ENCODE measurements at regions not wholly inside any gene's neighbourhood (a gene's known extent, or its start where the extent isn't known, plus 50 kb on each side); places are given as distances from the start of the nearest gene placed in this dataset.

DNA sequence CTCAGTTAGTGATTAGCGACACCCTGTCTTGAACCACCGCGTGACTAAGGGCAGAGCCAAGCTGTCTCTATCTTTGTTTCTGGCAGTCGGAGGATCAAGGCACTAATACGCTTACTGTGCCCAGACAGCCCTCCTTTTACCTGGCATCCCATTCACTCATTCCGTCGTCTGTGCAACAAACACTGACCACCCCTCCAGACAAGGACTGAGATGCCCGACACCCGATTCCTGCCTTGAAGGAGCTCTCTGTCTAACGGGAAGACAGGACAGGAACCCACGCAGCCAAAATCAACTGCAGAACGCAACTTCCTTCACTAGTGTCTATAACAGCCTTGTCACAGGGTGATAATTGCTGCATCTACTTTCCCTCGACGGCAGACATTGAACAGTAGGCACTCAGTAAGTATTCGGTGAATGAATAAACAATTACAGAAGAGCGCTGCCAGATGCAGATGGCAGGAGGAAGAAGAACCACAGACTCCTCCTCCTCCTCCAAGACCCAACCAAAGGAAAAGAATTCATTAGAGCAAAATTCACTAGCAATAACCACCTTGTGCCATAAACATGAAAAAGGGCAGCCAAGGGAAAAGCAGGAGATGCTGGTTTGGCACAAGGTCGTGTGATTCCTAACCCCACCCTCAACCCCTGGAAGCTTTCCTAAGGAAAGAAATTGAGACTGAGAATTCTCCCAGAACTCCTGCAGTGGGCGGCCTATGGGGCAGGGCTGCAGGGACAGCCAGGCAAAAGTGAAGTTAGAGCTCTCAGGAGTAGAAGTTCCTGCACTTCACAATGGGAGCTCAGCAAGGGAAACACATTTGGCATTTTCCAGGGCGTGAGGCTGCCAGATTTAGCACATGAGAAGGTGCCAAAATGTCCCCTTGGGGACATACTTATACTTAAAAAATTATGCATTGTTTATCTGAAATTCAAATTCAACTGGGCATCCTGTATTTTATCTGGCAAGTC is 186.6 kb upstream of the DIO3 start:
- TF ChIP-seq, protein P1, sequence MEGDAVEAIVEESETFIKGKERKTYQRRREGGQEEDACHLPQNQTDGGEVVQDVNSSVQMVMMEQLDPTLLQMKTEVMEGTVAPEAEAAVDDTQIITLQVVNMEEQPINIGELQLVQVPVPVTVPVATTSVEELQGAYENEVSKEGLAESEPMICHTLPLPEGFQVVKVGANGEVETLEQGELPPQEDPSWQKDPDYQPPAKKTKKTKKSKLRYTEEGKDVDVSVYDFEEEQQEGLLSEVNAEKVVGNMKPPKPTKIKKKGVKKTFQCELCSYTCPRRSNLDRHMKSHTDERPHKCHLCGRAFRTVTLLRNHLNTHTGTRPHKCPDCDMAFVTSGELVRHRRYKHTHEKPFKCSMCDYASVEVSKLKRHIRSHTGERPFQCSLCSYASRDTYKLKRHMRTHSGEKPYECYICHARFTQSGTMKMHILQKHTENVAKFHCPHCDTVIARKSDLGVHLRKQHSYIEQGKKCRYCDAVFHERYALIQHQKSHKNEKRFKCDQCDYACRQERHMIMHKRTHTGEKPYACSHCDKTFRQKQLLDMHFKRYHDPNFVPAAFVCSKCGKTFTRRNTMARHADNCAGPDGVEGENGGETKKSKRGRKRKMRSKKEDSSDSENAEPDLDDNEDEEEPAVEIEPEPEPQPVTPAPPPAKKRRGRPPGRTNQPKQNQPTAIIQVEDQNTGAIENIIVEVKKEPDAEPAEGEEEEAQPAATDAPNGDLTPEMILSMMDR (IDR thresholded peaks at IDR 0.05), result no peak
- ChIA-PET CTCF (no interaction called here), POLR2A (no interaction called here)
- H3K4me1 Mint-ChIP-seq (ENCODE audit: low read depth), result no peaks in the 10 kb centered on the region
- no peak for DNase-seq
- H3K27ac Mint-ChIP-seq, result no peak overlapping the region
- no peak for ATAC-seq
- intact Hi-C loops (cut with micrococcal nuclease), result no loop called here
- H3K27me3 Mint-ChIP-seq, result peaks cover 3% of the 10 kb centered on the region
- H3K4me3 Mint-ChIP-seq, result no peak overlapping the region
- H3K9me3 Mint-ChIP-seq, result no peaks in the 10 kb centered on the region
- H3K36me3 Mint-ChIP-seq (ENCODE audit: low read depth), result no peaks in the 10 kb centered on the region

DNA sequence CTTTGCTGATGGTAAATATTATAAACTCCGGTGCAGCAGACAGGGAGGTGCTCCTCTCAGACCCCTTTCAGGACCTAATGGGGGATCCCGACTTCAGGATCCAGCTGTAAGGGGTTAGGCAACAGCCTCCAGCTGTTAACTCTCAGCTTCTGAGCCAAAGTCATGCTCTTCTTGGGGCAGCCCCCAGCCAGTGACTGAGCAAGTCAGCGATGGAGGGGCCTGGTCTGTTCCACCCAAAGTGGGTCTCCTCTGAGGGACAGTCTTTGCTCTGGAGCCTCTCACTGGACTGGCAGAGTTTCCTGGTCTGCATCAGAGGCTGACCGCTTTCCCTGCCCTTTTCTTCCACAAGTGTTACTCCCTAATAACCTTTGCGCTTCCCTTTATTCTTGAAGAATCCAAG is 184.2 kb upstream of the DIO3 start:
- H3K36me3 Mint-ChIP-seq (ENCODE audit: low read depth), result no peaks in the 10 kb centered on the region
- peaks cover 2% of the 10 kb centered on the region for H3K27me3 Mint-ChIP-seq
- ChIA-PET POLR2A (no interaction called here), CTCF (no interaction called here)
- peaks cover 2% of the 10 kb centered on the region for H3K9me3 Mint-ChIP-seq
- H3K4me1 Mint-ChIP-seq (ENCODE audit: low read depth), result no peaks in the 10 kb centered on the region
- no peak overlapping the region for H3K4me3 Mint-ChIP-seq
- ATAC-seq, result no peak
- intact Hi-C loops (cut with micrococcal nuclease), result no loop called here
- TF ChIP-seq, protein P1 (IDR thresholded peaks at IDR 0.05), result no peak
- no peak overlapping the region for H3K27ac Mint-ChIP-seq
- no peak for DNase-seq

DNA sequence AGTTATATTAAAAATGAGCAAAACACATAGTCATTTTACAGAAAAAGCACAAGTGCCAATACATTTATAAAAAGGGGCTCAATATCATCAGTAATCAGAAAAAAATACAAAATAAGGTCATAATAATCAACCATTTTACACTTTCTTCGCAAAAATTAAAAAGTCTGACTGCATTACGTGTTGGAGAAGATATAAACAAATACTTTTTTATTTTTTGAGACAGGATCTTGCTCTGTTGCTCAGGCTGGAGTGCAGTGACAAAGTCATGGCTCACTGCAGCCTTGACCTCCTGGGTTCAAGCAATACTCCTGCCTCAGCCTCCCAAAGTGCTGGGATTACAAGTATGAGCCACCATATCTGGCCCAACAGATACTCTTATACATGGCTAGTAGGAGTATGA is 181.5 kb upstream of the DIO3 start:
- ChIA-PET POLR2A (no interaction called here), CTCF (no interaction called here)
- no peak overlapping the region for H3K4me3 Mint-ChIP-seq
- intact Hi-C loops (cut with micrococcal nuclease), result no loop called here
- H3K36me3 Mint-ChIP-seq (ENCODE audit: low read depth), result no peaks in the 10 kb centered on the region
- peaks cover 2% of the 10 kb centered on the region for H3K27me3 Mint-ChIP-seq
- H3K27ac Mint-ChIP-seq, result no peak overlapping the region
- H3K4me1 Mint-ChIP-seq (ENCODE audit: low read depth), result no peaks in the 10 kb centered on the region
- no peak for ATAC-seq
- TF ChIP-seq, protein P1 (IDR thresholded peaks at IDR 0.05), result no peak
- DNase-seq, result no peak
- peaks cover 15% of the 10 kb centered on the region for H3K9me3 Mint-ChIP-seq

DNA sequence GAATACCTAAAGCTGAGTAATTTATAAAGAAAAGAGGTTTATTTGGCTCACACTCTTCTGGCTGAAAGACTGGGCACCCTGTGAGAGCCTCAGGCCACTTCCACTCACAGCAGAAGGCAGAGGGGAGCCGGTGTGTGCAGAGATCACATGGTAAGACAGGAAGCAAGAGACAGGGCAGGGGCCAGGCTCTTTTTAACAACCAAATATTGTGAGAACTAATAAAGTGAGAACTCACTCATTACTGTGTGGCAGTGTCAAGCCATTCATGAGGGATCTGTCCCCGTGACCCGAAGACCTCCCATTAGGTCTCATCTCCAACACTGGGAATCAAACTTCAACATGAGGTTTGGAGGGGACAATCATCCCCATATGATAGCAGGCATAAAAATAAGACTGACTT is 180.8 kb upstream of the DIO3 start:
- no peaks in the 10 kb centered on the region for H3K36me3 Mint-ChIP-seq (ENCODE audit: low read depth)
- no peaks in the 10 kb centered on the region for H3K4me1 Mint-ChIP-seq (ENCODE audit: low read depth)
- intact Hi-C loops (cut with micrococcal nuclease), result no loop called here
- no peak overlapping the region for H3K4me3 Mint-ChIP-seq
- ChIA-PET CTCF (no interaction called here), POLR2A (no interaction called here)
- ATAC-seq (no peak), DNase-seq (no peak)
- H3K9me3 Mint-ChIP-seq, result peaks cover 15% of the 10 kb centered on the region
- TF ChIP-seq, protein P1 (IDR thresholded peaks at IDR 0.05), result no peak
- no peak overlapping the region for H3K27ac Mint-ChIP-seq
- H3K27me3 Mint-ChIP-seq, result peaks cover 2% of the 10 kb centered on the region

DNA sequence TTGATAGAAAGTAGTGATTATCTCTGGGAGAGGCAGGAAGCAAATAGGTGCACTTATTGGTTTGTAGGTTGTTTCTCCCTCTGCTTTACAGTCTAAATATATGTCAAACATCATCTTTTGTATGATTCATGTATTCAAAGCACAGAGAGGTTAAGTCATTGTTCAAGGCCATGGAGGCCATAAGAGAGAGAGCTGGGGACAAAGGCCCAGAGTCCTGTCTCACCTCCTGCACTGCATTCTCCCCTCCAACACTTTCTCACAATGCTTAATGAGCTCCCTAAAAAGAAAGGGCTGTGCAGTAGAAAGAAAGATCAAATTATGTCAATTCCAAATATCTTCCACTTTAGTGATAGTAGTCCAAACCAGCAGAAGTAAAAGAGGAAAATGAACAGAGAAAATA is 180.4 kb upstream of the DIO3 start:
- DNase-seq, result no peak
- Mint-ChIP-seq H3K9me3 (peaks cover 15% of the 10 kb centered on the region), H3K27me3 (no peaks in the 10 kb centered on the region), H3K27ac (no peak overlapping the region), H3K4me3 (no peak overlapping the region), H3K36me3 (ENCODE audit: low read depth) (no peaks in the 10 kb centered on the region), H3K4me1 (ENCODE audit: low read depth) (no peaks in the 10 kb centered on the region)
- intact Hi-C loops (cut with micrococcal nuclease), result no loop called here
- ChIA-PET POLR2A (no interaction called here), CTCF (interaction anchor here (0.7 kb wide), 1 partner anchor 65 kb away, joined by 3 read pairs; no protein-coding TSS in a partner anchor)
- ATAC-seq, result no peak
- TF ChIP-seq, protein P1 (IDR thresholded peaks at IDR 0.05), result no peak
